ENCODE measurements at regions not wholly inside any gene's neighbourhood (a gene's known extent, or its start where the extent isn't known, plus 50 kb on each side); places are given as distances from the start of the nearest gene placed in this dataset.

DNA sequence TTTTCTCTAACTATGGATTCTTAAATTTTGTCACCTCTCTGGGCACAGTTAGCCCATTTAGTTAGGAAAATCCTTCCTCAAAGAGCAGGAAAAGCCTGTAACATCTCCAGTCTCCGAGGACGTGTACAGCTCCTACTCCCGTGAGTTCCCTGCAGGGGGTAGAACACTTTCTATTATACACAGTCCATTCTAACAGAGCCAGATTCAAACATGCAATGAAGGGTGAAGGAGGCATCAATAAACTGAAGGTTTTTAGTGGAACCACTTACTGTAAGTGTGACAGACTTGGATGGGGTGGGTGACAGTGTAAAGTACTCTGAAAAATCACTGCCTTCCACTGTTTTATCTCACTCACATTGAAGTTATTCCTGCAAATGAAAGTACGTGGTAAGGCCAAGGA is 204.7 kb upstream of the DACH1 start:
- Histone ChIP-seq H3K27ac (no peak overlapping the region), H3K9me3 (no peaks in the 10 kb centered on the region), H3K4me1 (no peaks in the 10 kb centered on the region), H3K36me3 (no peaks in the 10 kb centered on the region), H3K27me3 (no peaks in the 10 kb centered on the region), H3K4me3 (no peak overlapping the region)
- no peak for TF ChIP-seq CTCF (IDR thresholded peaks at IDR 0.05)
- intact Hi-C loops (cut with DNase I), result no loop called here
- no peak for DNase-seq (ENCODE audit: low spot score in 2 of 2)

DNA sequence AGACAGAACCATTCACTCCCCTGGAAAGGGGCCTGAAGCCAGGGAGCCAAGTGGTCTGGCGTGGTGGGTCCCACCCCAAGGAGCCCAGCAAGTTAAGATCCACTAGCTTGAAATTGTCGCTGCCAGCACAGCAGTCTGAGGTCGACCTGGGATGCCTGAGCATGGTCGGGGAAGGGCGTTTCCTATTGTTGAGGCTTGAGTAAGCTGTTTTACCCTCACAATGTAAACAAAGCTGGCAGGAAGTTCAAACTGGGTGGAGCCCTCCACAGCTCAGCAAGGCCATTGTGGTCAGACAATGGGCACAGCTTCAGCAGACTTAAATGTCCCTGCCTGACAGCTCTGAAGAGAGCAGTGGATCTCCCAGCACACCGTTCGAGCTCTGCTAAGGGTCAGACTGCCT is 195.6 kb upstream of the DACH1 start:
- H3K27ac ChIP-seq, result no peak overlapping the region
- no peaks in the 10 kb centered on the region for H3K4me1 ChIP-seq
- no peak overlapping the region for H3K4me3 ChIP-seq
- no peaks in the 10 kb centered on the region for H3K36me3 ChIP-seq
- H3K27me3 ChIP-seq, result no peaks in the 10 kb centered on the region
- intact Hi-C loops (cut with DNase I), result no loop called here
- TF ChIP-seq CTCF (IDR thresholded peaks at IDR 0.05), result no peak
- no peak for DNase-seq (ENCODE audit: low spot score in 2 of 2)
- H3K9me3 ChIP-seq, result no peaks in the 10 kb centered on the region

DNA sequence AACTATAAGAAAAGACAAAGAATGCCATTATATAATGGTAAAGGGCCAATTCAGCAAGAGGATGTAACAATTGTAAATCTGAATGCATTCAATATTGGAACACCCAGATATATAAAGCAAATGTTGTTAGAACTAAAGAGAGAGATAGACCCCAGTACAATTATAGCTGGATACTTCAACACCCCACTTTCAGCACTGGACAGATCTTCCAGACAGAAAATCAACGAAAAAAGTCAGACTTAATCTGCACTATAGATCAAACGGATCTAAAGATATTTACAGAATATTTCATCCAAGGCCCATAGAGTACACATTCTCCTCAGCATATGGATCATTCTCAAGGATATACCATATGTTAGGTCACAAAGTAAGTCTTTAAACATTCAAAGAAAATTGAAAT is 194.6 kb upstream of the DACH1 start:
- H3K4me1 ChIP-seq, result no peaks in the 10 kb centered on the region
- H3K27me3 ChIP-seq, result no peaks in the 10 kb centered on the region
- H3K36me3 ChIP-seq, result no peaks in the 10 kb centered on the region
- no peak for TF ChIP-seq CTCF (IDR thresholded peaks at IDR 0.05)
- intact Hi-C loops (cut with DNase I), result no loop called here
- no peak overlapping the region for H3K27ac ChIP-seq
- no peak for DNase-seq (ENCODE audit: low spot score in 2 of 2)
- no peaks in the 10 kb centered on the region for H3K9me3 ChIP-seq
- no peak overlapping the region for H3K4me3 ChIP-seq

DNA sequence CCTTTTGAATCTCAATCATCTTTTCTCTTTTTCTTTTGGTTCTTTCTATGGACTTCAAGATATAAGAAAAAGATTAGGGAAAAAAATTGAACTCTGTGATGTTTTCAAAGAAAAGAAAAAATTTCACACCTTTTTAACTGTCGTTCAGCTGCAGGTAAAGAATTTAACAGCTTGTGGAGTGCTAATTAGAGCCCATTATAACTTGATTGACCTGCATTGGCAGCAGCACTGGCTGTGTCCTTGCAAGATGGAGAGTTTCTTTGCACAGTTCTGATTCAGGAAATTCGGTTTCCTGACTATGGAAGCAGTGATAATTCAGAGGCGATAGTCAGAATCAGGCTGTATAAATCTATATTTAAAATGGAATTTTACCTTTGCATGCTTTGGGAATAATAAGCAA is 183.2 kb upstream of the DACH1 start:
- H3K27me3 ChIP-seq, result no peaks in the 10 kb centered on the region
- DNase-seq (ENCODE audit: low spot score in 2 of 2), result no peak
- no peaks in the 10 kb centered on the region for H3K36me3 ChIP-seq
- H3K4me3 ChIP-seq, result no peak overlapping the region
- intact Hi-C loops (cut with DNase I), result no loop called here
- no peaks in the 10 kb centered on the region for H3K9me3 ChIP-seq
- TF ChIP-seq CTCF (IDR thresholded peaks at IDR 0.05), result no peak
- no peak overlapping the region for H3K27ac ChIP-seq
- no peaks in the 10 kb centered on the region for H3K4me1 ChIP-seq

- TF ChIP-seq CTCF (IDR thresholded peaks at IDR 0.05), result no peak
- Histone ChIP-seq H3K4me3 (no peak overlapping the region), H3K9me3 (peaks cover 0 to 3% of the 10 kb centered on the region in 2 donors), H3K4me1 (no peaks in the 10 kb centered on the region), H3K36me3 (no peaks in the 10 kb centered on the region), H3K27me3 (no peaks in the 10 kb centered on the region), H3K27ac (no peak overlapping the region)
- intact Hi-C loops (cut with DNase I), result no loop called here
- no peak for DNase-seq (ENCODE audit: low spot score in 2 of 2)
These were observed 176.4 kb upstream of the DACH1 start for GRCh38 chr13:72043366-72043765.

- Histone ChIP-seq H3K36me3 (no peaks in the 10 kb centered on the region), H3K4me3 (no peak overlapping the region), H3K27me3 (no peaks in the 10 kb centered on the region), H3K9me3 (peaks cover 0 to 3% of the 10 kb centered on the region in 2 donors), H3K27ac (no peak overlapping the region), H3K4me1 (no peaks in the 10 kb centered on the region)
- TF ChIP-seq CTCF (IDR thresholded peaks at IDR 0.05), result no peak
- intact Hi-C loops (cut with DNase I), result no loop called here
- no peak for DNase-seq (ENCODE audit: low spot score in 2 of 2)
These were observed 174.2 kb upstream of the DACH1 start for GRCh38 chr13:72041165-72041564.
